Upper lobe of left lung (tissue), 4 donors: ENCODE measurements at regions not wholly inside any gene's neighbourhood (a gene's known extent, or its start where the extent isn't known, plus 50 kb on each side); places are given as distances from the start of the nearest gene placed in this dataset.

ENCODE experiments used
- POLR2A ChIP-seq, 4 donors: fragments of 450-650 bp; IDR thresholded peaks; one replicate each; pipeline ENCODE4 v1.5.1; 2016 to 2017; ENCODE audit warnings: antibody characterized with exemption in 4 of 4, mild to moderate bottlenecking in 2 of 4
- TF ChIP-seq, protein P1 (sequence below), 6 experiments: fragments of 450-650 bp in 4 of 6; fragments of 200-600 bp in 2 of 6; sonication (generic) in 2 of 6; IDR thresholded peaks; one replicate each; pipeline ENCODE4 v1.5.1; 2016 to 2019; ENCODE audit warnings: antibody characterized with exemption in 6 of 6

DNA sequence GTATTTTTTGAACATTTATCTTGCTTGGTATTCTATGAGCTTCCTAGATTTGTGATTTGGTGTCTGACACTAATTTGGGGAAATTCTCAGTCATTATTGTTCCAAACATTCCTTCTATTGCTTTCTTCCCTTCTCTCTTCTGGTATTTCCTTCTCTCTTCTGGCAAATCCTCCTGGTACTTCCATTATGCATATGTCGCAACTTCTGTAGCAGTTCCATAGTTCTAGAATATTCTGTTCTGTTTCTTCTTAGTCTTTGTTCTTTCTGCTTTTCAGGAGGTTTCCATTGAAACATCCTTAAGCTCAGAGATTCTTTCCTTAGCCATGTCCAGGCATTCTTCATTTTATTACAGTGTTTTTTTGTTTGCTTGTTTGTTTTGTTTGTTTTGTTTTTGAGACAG is 155.2 kb upstream of the PIK3R1 start:
- TF ChIP-seq POLR2A (IDR thresholded peaks at IDR 0.05): no peak
- TF ChIP-seq, protein P1, sequence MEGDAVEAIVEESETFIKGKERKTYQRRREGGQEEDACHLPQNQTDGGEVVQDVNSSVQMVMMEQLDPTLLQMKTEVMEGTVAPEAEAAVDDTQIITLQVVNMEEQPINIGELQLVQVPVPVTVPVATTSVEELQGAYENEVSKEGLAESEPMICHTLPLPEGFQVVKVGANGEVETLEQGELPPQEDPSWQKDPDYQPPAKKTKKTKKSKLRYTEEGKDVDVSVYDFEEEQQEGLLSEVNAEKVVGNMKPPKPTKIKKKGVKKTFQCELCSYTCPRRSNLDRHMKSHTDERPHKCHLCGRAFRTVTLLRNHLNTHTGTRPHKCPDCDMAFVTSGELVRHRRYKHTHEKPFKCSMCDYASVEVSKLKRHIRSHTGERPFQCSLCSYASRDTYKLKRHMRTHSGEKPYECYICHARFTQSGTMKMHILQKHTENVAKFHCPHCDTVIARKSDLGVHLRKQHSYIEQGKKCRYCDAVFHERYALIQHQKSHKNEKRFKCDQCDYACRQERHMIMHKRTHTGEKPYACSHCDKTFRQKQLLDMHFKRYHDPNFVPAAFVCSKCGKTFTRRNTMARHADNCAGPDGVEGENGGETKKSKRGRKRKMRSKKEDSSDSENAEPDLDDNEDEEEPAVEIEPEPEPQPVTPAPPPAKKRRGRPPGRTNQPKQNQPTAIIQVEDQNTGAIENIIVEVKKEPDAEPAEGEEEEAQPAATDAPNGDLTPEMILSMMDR (IDR thresholded peaks at IDR 0.05): no peak
